ENCODE measurements at regions not wholly inside any gene's neighbourhood (a gene's known extent, or its start where the extent isn't known, plus 50 kb on each side); places are given as distances from the start of the nearest gene placed in this dataset.

- Histone ChIP-seq H3K23ac (ENCODE audit: insufficient read length) (no peak overlapping the region), H3K14ac (ENCODE audit: insufficient read length) (no peak overlapping the region), H3K4me3 (ENCODE audit: extremely low read depth in 1 of 4, insufficient read depth in 2 of 4, low read depth in 3 of 4, low read length in 4 of 4) (no peak overlapping the region), H3K4me2 (ENCODE audit: insufficient read depth in 1 of 2, low read depth in 2 of 2, low read length in 2 of 2) (no peak overlapping the region), H4K91ac (replicated peaks; ENCODE audit: insufficient read length, low read length) (no peak overlapping the region), H2AFZ (ENCODE audit: low read length) (no peak overlapping the region), H3K4ac (replicated peaks; ENCODE audit: insufficient read length, low read depth, low read length) (no peak overlapping the region), H3K9ac (replicated peaks in 1 of 4; ENCODE audit: extremely low read depth in 1 of 4, low read depth in 3 of 4, low read length in 3 of 4) (no peak overlapping the region), H2BK120ac (replicated peaks; ENCODE audit: low read depth, low read length) (no peak overlapping the region), H3K27me3 (replicated peaks in 1 of 4; ENCODE audit: control insufficient read depth in 3 of 4, extremely low read depth in 1 of 4, insufficient read depth in 3 of 4, low read length in 3 of 4) (no peaks in the 10 kb centered on the region), H3K9me3 (ENCODE audit: insufficient read depth in 2 of 2, low read depth in 1 of 2, low read length in 1 of 2) (no peaks in the 10 kb centered on the region; a peak in 1 of 4 replicates), H2BK5ac (ENCODE audit: low read depth, low read length) (no peak overlapping the region), H2BK15ac (ENCODE audit: low read length) (no peak overlapping the region), H3K79me2 (ENCODE audit: control insufficient read depth in 1 of 2, insufficient read depth in 2 of 2, low read length in 2 of 2) (no peaks in the 10 kb centered on the region), H3K4me1 (replicated peaks in 1 of 4; ENCODE audit: control insufficient read depth in 3 of 4, insufficient read depth in 4 of 4, low read length in 3 of 4) (no peaks in the 10 kb centered on the region), H3K56ac (replicated peaks; ENCODE audit: insufficient read length, low read depth, low read length) (no peak overlapping the region), H3K23me2 (ENCODE audit: low read depth, low read length) (no peaks in the 10 kb centered on the region), H3K18ac (ENCODE audit: extremely low read depth, low read length) (no peak overlapping the region), H4K8ac (ENCODE audit: extremely low read depth, insufficient read depth, low read length) (no peak overlapping the region), H3K79me1 (ENCODE audit: low read depth, low read length) (no peaks in the 10 kb centered on the region), H3K27ac (ENCODE audit: low read depth, low read length) (no peak overlapping the region), H2AK5ac (ENCODE audit: low read depth, low read length) (no peak overlapping the region), H2BK12ac (ENCODE audit: low read depth, low read length) (no peak overlapping the region), H3K36me3 (ENCODE audit: control insufficient read depth in 2 of 4, insufficient read depth in 4 of 4, low read length in 3 of 4) (no peaks in the 10 kb centered on the region), H4K20me1 (replicated peaks in 1 of 2; ENCODE audit: control insufficient read depth in 1 of 2, insufficient read depth in 2 of 2, low read length in 2 of 2) (no peaks in the 10 kb centered on the region), H2BK20ac (ENCODE audit: low read length) (no peak overlapping the region), H4K5ac (ENCODE audit: insufficient read length, low read depth, low read length) (no peak overlapping the region)
- FAIRE-seq (no peak), DNase-seq (ENCODE audit: low read depth in 1 of 2, low spot score in 2 of 2) (no peak)
- ChIA-PET POLR2A (ENCODE audit: partially characterized antibody) (no interaction called here), CTCF (ENCODE audit: partially characterized antibody) (no interaction called here)
- TF ChIP-seq MAFK (IDR thresholded peaks at IDR 0.05; ENCODE audit: low read depth, low read length) (no peak), HDAC6 (IDR thresholded peaks at IDR 0.05; ENCODE audit: low read depth, low read length) (no peak), ATF2 (IDR thresholded peaks at IDR 0.05; ENCODE audit: low read length) (no peak), YY1 (IDR thresholded peaks at IDR 0.05; ENCODE audit: low read depth, low read length) (no peak), BCL11A (IDR thresholded peaks at IDR 0.05; ENCODE audit: low read depth in 2 of 2, low read length in 2 of 2) (no peak), KDM5A (IDR thresholded peaks at IDR 0.05; ENCODE audit: low read length) (no peak), TAF1 (IDR thresholded peaks at IDR 0.05; ENCODE audit: low read depth, low read length) (no peak), JUN (IDR thresholded peaks at IDR 0.05; ENCODE audit: low read depth, low read length) (no peak), RXRA (IDR thresholded peaks at IDR 0.05; ENCODE audit: insufficient read depth, low read depth, low read length) (no peak), TAF7 (optimal IDR thresholded peaks at IDR 0.05; ENCODE audit: borderline replicate concordance, low read depth, low read length) (no peak), ASH2L (IDR thresholded peaks at IDR 0.05; ENCODE audit: low read length) (no peak)
- WGBS, 2 experiments (ENCODE audit: extremely low coverage in 1 of 2, insufficient coverage in 1 of 2, insufficient read length in 1 of 2, insufficient replicate concordance in 2 of 2, low coverage in 1 of 2, low lambda C conversion rate in 2 of 2, missing lambda C conversion rate in 1 of 2): 81% methylated on average over 1 of the region's 1 CpG; no CpG with 5 or more reads in 1 of the 2 experiments
These were observed 258.4 kb upstream of the DAPK1 start for GRCh38 chr9:87239312-87239711.
